ENCODE measurements at regions not wholly inside any gene's neighbourhood (a gene's known extent, or its start where the extent isn't known, plus 50 kb on each side); places are given as distances from the start of the nearest gene placed in this dataset.

- no peak for TF ChIP-seq CTCF (IDR thresholded peaks at IDR 0.05)
- no peak for TF ChIP-seq EZH2 (IDR thresholded peaks at IDR 0.05)
These were observed 692.1 kb upstream of the CELF4 start for GRCh38 chr18:38257661-38258060.
